KMS-11 (cell line): ENCODE measurements at regions not wholly inside any gene's neighbourhood (a gene's known extent, or its start where the extent isn't known, plus 50 kb on each side); places are given as distances from the start of the nearest gene placed in this dataset.
A peak's percentile ranks its signal among the peaks of the same experiment; 100 is the strongest.

ENCODE experiments used
- H2AFZ ChIP-seq: fragments of 200-600 bp; sonication (generic); 2 replicates; pipeline ENCODE4 v1.6.1; 2016; ENCODE audit warnings: antibody characterized with exemption, mixed run types, low read depth
- H3K27ac ChIP-seq: fragments of 200-600 bp; sonication (generic); 2 replicates; pipeline ENCODE4 v1.6.1; 2016; ENCODE audit warnings: mild to moderate bottlenecking, mixed run types
- H3K27me3 ChIP-seq: fragments of 200-600 bp; sonication (generic); 2 replicates; pipeline ENCODE4 v1.6.1; 2017; ENCODE audit warnings: mild to moderate bottlenecking, low read depth, mixed run types, moderate library complexity; ENCODE audit not compliant: insufficient read depth
- H3K36me3 ChIP-seq: fragments of 200-600 bp; sonication (generic); 2 replicates; pipeline ENCODE4 v1.6.1; 2017; ENCODE audit warnings: mild to moderate bottlenecking, mixed run types; ENCODE audit not compliant: insufficient read depth
- H3K4me1 ChIP-seq: fragments of 200-600 bp; sonication (generic); 2 replicates; pipeline ENCODE4 v1.6.1; 2016; ENCODE audit warnings: mild to moderate bottlenecking, low read depth, mixed run types; ENCODE audit not compliant: poor library complexity, severe bottlenecking
- H3K4me2 ChIP-seq: fragments of 200-600 bp; sonication (generic); 2 replicates; pipeline ENCODE4 v1.7.0; 2016; ENCODE audit warnings: mild to moderate bottlenecking, mixed run types
- H3K4me3 ChIP-seq: fragments of 200-600 bp; sonication (generic); IDR thresholded peaks from 2 replicates; pipeline ENCODE4 v1.6.1; 2017; ENCODE audit warnings: low read depth, low read length, mixed read lengths; ENCODE audit not compliant: insufficient read depth
- H3K79me2 ChIP-seq: fragments of 200-600 bp; sonication (generic); 2 replicates; pipeline ENCODE4 v1.6.1; 2016; ENCODE audit warnings: low read depth, mixed run types; ENCODE audit not compliant: insufficient read depth
- H3K9ac ChIP-seq: fragments of 200-600 bp; sonication (generic); 2 replicates; pipeline ENCODE4 v1.6.1; 2016; ENCODE audit warnings: mild to moderate bottlenecking, mixed run types
- H4K20me1 ChIP-seq: fragments of 200-600 bp; sonication (generic); 2 replicates; pipeline ENCODE4 v1.6.1; 2016; ENCODE audit warnings: mild to moderate bottlenecking, mixed run types; ENCODE audit not compliant: insufficient read depth
- CTCF ChIP-seq: fragments of 200-600 bp; sonication (generic); conservative IDR thresholded peaks from 2 replicates; pipeline ENCODE4 v1.6.1; 2017; ENCODE audit warnings: low read depth, mild to moderate bottlenecking, antibody characterized with exemption, low read length, moderate library complexity, mixed read lengths

GRCh38 chr3:104909198-104909597, 457.5 kb upstream of the ALCAM start:
- Histone ChIP-seq H3K4me3 (no peak overlapping the region), H3K36me3 (no peaks in the 10 kb centered on the region), H3K9ac (no peak overlapping the region), H3K79me2 (no peaks in the 10 kb centered on the region), H3K27me3 (no peaks in the 10 kb centered on the region), H2AFZ (no peak overlapping the region), H4K20me1 (no peaks in the 10 kb centered on the region), H3K27ac (no peak overlapping the region), H3K4me1 (peaks cover 29% of the 10 kb centered on the region), H3K4me2 (no peak overlapping the region)
- TF ChIP-seq CTCF, result no peak

GRCh38 chr3:104909721-104910120, 457.0 kb upstream of the ALCAM start:
- Histone ChIP-seq H3K79me2 (no peaks in the 10 kb centered on the region), H3K4me1 (peaks cover 29% of the 10 kb centered on the region), H3K36me3 (no peaks in the 10 kb centered on the region), H3K27ac (no peak overlapping the region), H3K4me3 (no peak overlapping the region), H3K4me2 (no peak overlapping the region), H4K20me1 (no peaks in the 10 kb centered on the region), H2AFZ (no peak overlapping the region), H3K27me3 (no peaks in the 10 kb centered on the region), H3K9ac (no peak overlapping the region)
- TF ChIP-seq CTCF, result no peak

- peaks cover 29% of the 10 kb centered on the region for H3K4me1 ChIP-seq
- H3K79me2 ChIP-seq, result no peaks in the 10 kb centered on the region
- H3K27me3 ChIP-seq, result no peaks in the 10 kb centered on the region
- no peak overlapping the region for H3K9ac ChIP-seq
- no peaks in the 10 kb centered on the region for H4K20me1 ChIP-seq
- no peak overlapping the region for H2AFZ ChIP-seq
- peak overlapping the region; percentile 31; the same call in 1 of the 2 replicates for H3K4me2 ChIP-seq
- H3K36me3 ChIP-seq, result no peaks in the 10 kb centered on the region
- no peak overlapping the region for H3K4me3 ChIP-seq
- TF ChIP-seq CTCF, result no peak
- H3K27ac ChIP-seq, result no peak overlapping the region
Observed at GRCh38 chr3:104911376-104911775, 455.3 kb upstream of the ALCAM start.

- Histone ChIP-seq H3K36me3 (no peaks in the 10 kb centered on the region), H3K27me3 (no peaks in the 10 kb centered on the region), H3K27ac (no peak overlapping the region), H3K9ac (no peak overlapping the region), H3K4me3 (no peak overlapping the region), H4K20me1 (no peaks in the 10 kb centered on the region), H3K4me2 (no peak overlapping the region), H2AFZ (no peak overlapping the region), H3K79me2 (no peaks in the 10 kb centered on the region), H3K4me1 (peaks cover 18% of the 10 kb centered on the region)
- no peak for TF ChIP-seq CTCF
Observed at GRCh38 chr3:104916971-104917370, 449.7 kb upstream of the ALCAM start.

- no peaks in the 10 kb centered on the region for H3K4me1 ChIP-seq
- no peak overlapping the region for H3K4me2 ChIP-seq
- H3K79me2 ChIP-seq, result no peaks in the 10 kb centered on the region
- H3K9ac ChIP-seq, result no peak overlapping the region
- H4K20me1 ChIP-seq, result no peaks in the 10 kb centered on the region
- H3K27me3 ChIP-seq, result no peaks in the 10 kb centered on the region
- no peak overlapping the region for H3K4me3 ChIP-seq
- no peak for TF ChIP-seq CTCF
- H2AFZ ChIP-seq, result no peak overlapping the region
- H3K36me3 ChIP-seq, result no peaks in the 10 kb centered on the region
- no peak overlapping the region for H3K27ac ChIP-seq
Observed at GRCh38 chr3:104920512-104920911, 446.2 kb upstream of the ALCAM start.
